GM03348 (cell line): ENCODE measurements at regions not wholly inside any gene's neighbourhood (a gene's known extent, or its start where the extent isn't known, plus 50 kb on each side); places are given as distances from the start of the nearest gene placed in this dataset.
A peak's percentile ranks its signal among the peaks of the same experiment; 100 is the strongest.
"Not testable (repeated sequence)": the region's sequence is repeated elsewhere in the genome, so short reads cannot be mapped to it uniquely, and the experiment has no call there.

Experiments
- DNase-seq: peaks from one replicate; pipeline ENCODE4 v3.0.0; 2012; ENCODE audit warnings: low spot score

DNA sequence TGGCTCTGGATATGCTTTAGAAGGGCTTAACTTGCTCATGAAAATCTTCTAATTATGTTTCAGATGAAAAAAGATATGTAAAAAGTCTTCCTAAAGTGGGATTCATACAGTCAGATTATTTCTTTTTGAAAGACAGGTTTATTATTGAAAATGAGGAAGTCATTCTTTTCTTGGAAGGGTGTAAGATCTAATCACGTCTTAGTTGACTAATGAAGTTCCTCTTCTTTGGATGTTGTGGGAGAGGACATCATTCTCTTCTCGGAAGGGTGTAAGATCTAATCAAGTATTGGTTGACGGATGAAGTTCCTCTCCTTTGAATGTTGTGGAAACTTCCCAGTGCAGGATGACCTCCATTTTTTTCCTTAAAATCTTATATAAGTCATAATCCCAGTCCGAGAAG, 74.9 kb downstream of the ALG10 start:
- DNase-seq, result no peak

DNA sequence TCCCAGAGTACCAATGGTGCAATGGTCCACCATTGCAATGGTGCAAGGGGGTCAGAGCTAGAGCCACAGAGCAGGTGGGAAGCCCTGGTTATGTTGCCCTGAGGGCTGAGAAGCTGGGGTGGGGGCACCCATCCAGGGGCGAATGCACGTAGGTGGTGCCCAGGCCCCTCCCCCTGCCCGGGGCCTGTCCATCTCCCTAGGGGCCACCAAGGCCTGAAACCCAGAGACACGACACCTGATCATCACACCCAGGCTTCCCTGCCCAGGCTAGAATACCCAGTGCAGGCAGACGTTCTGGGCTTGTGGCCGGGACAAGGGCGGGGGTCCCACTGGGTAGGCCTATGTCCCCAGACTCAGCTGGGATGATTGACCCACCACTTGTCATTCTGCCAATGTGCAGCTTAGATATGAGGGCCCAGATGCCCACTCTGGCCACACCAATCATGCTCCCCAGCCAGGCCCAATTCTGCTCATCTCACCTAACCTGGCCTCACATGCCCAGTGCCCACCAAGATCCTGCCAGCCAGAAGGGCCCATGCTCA, 83.2 kb downstream of the ALG10 start:
- DNase-seq, result no peak

DNA sequence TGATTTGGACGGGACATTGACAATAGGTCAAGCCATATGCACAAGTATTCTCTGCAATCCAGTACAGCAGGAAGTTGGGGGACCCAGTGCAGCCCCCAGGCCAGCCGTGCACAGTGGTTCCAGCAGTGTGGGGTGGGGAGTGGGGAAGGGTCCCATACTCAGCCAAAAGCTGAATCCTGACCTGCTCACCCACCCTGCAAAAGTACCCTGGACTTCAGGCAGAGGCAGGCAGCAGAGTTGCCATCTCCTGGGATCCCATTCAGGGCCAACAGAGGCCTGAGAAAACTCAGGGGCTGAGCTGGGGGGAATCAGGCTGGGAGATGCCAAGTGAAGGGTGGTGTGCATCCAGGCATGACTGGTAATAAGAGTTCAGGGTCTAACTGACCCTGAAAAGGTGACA, 83.9 kb downstream of the ALG10 start:
- DNase-seq, result no peak

DNA sequence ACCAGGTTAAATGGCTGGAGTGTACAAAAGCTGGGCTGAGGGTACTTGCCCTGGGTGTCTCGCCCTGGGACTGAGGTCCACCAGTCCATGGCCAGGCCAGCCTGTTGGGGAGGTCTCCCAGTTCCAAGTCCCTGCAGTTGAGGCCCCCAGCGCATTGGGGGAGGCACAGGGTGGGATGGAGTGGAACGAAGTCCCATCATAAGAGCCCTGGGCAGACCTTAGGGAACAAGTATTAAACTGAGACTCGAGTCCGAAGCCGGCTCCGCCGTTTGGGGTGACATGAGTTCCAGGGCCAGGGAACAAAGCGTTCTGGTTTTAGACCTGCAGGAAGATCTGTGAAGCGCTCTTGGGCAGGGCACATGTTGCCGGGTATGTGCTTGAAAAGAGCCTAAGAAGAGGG, 84.7 kb downstream of the ALG10 start:
- DNase-seq, result no peak

DNA sequence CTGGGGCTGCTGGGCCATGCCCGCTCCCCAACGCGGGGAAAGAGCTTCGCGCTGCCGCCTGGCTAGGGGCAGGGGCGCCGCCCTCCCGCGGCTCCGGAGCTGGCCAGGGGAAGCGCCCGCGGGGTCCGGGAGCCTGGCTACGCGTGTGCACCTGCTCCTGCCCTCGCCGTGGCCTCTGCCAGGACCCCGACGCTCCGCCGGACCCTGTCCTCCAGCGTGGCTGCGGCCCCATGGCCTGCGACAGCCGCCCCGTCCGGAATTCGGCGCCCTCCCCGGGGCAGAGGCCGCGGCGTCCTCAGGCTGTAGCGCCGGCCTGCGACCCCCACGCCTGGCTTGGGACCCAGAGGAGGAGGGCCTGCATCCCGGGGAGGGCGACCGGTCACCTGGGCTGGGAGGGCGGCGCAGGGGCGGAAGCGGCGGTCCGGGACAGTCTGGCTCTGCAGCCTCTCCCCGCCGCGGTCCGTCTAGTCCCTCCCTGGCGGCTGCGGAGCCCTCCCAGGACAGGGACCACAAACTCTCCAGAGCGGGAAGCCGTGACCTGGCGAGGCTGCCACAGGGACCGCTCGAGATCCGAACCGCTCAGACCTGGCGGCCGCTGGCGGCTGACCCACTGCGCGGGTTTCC, 85.6 kb downstream of the ALG10 start:
- no peak for DNase-seq

DNA sequence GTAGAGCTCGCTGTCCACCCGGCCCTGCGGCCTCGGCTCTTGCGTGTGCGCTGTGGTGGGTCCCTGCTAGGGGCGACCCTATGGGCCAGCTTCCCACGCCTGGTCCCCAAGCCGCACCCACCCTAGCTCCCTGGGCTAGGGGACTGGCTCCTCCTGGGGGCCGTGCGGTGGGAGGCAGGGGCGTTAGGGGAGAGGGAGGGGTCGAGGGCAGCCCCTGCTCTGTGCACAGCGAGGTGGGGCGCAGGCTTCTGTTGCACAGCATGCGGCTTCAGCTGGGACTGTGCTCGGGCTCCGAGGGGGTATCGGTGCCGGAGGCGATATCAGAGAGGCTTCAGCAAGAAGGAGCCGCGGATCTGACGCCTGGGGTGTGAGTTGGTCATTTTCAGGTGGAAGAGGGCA, 86.1 kb downstream of the ALG10 start:
- no peak for DNase-seq

DNA sequence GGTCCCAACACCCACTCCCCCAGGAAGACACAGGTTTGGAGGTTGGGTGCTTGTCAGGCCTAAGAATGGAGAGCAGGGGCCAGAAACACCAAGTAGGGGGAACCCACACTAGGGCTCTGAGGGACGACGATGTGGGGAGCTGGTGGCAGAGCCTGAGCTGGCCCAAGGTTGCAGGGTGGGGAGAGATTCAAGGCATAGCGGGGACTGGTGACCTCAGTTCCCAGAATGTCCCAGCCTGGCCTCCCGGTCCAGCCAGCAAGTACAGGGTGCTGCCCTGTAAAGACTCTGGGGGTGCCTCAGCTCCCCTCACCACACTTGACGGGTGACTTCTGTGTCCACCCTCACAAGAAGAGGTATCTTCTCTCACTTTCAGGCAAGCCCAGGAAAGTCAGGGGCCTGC, 86.7 kb downstream of the ALG10 start:
- no peak for DNase-seq

DNA sequence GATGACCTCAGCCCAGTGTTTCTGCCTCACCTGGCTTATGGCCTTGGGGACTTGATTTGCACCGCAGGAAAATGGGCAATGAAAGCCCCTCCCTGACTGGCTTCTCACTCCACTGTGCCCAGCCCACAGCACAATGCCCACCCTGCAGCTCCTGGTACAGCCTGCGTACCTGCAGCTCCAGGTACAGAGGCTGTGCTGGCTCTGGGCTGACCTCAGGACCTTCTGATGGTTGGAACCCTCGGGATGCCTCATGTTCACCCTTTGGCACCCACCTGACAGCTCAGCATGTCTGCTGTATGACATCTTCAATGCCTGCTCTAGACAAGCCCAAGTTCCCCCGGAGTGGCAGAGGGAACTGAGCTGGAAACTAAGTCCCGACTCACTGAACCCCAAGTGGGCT, 87.1 kb downstream of the ALG10 start:
- DNase-seq, result no peak

DNA sequence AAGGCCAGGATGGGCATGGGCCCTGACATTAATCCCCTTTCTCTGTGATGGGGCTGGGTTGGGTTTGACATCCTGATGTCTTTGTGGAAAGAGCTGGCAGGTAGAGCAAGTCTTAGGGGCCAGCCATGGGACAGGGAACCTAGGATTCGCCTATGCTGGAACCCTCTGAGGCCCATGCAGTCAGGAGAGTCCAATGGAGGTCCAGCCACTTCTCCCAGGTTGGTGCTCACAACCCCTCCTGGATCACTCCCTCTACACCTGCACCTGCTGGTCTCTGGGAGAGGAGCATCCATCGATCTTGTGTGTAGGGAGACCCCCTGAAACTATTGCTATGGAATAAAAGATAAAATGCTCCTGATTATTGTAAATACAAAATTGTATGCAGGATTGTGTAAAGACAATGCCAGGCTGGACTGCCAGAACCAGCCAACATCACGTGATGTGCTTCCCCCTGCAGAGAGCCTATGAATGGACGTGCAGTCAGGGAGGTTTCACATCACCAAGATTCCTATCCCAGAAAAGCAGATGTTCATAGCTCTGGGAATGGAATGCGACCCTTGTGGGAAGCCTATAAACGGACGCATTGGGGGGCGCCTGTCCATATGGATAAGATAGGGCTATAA, 87.7 kb downstream of the ALG10 start:
- not testable (repeated sequence) for DNase-seq

DNA sequence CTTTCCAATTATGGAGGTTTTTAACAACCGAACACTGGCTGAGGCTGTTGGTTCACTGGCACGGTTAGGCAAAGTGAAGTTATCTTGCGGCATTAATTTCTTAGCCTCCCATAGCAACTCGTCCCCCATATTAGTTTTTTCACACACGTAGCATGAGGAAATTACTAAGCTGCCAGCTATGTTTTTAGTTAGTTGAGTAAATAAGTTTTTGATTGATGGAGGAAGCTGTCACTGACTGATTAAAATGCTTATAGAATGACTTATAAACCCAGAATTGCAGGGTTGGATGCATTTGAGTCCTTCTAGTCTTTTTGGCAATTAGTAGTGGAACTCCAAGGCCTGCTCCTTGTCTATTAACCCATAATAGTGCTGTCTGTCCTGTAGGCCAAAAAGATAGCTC, 97.1 kb downstream of the ALG10 start:
- no peak for DNase-seq

DNA sequence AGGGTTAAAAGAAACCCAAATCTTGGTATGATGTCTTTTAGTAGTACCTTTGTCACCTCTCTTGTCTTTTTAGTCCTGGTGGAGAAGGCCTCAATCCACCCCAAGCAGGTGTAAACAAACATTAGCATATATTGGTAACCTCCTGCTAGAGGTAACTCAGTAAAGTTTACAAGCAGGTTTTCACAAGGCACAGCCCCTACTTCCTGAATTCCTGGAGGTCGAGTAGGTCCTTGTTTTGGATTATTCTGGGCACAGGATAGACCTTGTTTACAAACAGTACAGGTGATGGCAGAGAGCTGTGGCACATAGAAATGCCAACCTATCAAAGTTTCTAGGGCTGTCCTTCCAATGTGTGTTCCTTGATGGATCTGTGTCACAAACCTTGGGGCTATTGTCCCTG, 99.1 kb downstream of the ALG10 start:
- DNase-seq, result no peak

DNA sequence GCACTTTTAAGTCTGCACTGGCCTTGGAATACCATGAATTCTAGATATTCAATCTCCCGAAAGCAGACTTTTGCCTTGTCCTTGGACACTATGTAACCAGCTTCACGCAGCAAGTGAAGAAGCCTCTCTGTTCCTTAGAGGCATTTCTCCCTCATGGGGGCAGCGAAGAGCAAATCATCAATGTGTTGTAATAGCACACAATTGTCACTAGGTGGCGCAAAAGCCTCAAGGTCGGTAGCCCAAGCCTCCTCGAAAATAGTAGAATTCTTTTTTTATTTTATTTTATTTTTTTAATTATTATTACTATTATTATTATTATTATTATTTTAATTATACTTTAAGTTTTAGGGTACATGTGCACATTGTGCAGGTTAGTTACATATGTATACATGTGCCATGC, 100.8 kb downstream of the ALG10 start:
- peak; percentile 70 for DNase-seq

DNA sequence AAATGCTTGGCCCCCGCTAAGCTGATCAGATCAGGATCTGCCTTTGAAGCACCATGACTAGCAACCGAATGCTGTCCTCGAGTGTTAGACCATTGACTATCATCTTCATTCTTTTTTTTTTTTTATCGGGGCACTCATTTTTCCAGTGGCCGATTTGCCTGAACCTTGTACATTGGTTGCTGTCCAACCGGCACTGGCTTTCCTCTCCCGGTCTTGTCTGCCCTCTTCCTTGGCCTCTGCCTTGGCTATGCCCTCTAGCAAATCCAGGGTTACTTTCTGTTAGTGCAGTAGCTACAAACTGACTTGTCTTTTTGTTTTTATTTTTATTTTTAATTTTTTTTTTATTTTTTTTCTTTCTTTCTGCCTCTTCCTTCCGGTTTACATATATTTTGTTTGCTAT, 102.3 kb downstream of the ALG10 start:
- no peak for DNase-seq

DNA sequence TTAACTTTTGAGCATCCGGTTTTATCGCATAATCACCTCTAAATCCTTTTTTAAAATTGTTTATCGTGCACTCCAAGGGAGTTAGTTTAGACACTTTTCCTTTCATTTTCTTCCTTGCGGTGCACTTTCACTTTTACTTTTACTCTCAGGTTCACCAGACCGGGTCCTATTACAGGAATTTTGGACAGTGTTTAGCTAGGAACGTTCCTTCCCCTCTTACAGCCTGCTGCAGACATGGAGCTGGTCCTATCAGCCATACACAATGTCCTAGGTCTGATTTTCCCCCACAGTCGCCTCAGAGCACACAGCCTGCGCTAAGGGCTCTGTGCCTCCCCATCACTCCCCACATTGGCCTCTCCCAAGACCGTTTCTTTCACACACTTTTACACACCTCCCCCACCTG, 103.9 kb downstream of the ALG10 start:
- no peak for DNase-seq

DNA sequence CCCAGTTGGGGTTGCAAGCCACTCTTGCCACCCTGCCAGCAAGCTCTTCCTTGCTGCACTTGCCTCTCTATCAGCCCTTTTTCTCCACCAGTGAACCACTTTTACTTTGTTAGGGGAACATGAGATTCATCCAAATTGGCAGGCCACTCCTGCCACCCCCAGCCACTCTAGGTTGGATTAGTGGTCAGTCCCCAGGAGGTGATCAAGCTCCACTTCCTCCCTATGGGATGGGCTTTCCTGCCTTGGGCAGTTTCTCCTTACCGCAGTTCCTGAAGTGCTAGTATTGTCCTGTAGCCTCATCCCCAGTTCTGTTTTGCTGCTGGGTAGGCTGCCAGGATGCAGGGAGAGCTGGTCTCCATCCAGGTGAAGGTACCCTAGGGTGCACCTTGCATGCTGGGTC, 104.5 kb downstream of the ALG10 start:
- no peak for DNase-seq

DNA sequence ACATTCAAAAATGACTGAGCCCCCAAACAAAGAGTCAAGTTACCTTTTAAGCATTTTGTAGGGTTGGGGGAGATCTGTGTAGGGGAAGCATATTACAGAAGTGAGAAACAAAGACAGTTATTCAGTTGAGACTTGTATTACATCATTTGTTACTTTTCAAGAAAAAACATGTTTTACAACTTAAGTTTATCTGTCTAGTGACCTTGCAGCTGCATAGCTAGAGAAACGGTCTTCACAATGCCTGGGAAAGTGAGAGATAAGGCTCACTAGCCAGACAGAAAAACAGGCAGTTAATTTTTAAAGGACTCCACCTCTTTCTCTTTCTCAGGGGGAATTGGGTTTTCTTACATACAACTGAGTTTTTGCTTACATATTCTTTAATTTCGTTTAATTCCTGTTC, 105.1 kb downstream of the ALG10 start:
- not testable (repeated sequence) for DNase-seq

DNA sequence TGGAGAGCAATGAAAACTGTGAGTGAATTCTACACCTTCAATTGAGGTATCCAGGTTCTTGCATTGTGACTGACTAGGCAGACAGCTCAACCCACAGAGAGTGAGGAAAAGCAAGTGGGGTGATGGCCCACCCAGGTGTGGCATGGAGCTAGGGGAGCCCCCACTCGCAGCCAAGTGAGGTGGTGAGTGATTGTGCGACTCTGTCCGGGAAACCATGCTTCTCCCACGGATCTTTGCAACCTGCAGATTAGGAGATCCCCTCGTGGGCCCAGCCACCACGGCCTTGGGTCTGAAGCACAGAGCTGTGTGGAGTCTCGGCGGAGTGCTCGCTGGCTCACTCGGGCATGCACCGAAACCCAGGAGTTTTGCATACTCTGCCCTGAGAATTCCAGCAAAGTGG, 120.1 kb downstream of the ALG10 start:
- no peak for DNase-seq

DNA sequence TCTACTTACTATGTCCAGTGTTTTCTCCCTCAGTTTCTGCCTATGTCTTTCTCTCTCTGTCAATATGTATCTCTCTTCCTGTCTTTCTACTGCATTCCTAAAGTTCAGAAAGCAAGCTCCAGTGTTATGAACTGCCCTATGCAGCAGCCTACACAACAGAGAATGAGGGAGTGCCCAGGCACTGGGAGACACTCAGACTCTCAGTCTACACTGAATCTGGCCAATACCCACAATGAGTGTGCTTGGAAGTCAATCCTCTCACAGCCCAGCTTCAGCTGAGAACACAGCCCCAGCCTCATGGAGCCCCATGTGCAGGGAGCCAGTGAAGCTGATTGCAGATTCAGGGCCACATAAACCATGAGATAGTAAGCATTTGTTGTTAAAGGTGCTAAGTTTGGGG, 128.7 kb downstream of the ALG10 start:
- DNase-seq, result no peak

DNA sequence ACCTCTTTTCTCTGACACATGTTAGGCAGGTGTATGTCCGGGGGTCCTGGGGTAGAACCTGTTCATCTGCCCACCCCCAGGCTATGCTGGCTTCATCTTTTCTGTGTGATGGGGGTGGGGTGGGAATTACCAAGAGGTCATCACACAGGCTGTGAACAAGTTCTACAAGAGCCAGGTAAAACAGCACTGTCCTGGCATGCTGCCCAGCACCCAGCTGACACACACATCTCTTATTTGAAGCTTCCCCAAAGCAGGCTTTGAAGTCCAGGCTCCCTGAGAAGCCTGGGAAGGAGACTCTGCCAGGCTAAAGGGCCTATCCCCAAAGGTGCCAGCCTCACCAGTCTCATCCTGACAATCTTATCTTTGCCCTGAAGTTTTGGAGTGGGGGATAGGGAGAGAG, 141.1 kb downstream of the ALG10 start:
- no peak for DNase-seq

DNA sequence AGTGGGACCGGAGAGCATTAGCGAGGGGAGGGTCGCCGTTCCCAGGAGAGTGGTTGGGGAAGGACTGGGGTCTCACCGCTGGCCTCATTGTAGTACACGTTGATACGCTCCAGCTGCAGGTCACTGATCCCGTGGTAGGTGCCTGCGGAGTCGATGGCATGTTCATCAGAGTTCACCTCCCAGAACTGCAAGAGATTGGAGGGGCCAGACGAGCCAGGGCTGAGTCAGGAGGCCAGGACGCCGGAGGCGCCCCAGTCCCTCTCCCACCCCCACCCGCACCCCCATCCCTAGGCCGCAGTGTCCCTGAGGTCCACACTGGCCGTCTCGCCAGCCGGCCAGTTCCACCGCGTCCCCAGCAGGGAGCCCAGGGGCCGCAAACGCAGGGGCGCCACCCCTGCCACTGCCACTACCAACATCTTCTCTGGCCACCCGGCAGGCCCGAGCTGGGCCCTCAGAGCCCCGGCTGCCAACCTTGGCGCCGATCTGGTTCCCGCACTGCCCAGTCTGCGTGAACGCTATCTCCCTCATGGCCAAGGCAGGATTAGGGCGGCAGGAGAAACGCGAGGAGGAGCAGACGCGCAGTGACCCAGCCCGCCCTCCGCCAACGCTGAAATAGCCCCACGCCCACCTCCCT, 144.2 kb downstream of the ALG10 start:
- no peak for DNase-seq

DNA sequence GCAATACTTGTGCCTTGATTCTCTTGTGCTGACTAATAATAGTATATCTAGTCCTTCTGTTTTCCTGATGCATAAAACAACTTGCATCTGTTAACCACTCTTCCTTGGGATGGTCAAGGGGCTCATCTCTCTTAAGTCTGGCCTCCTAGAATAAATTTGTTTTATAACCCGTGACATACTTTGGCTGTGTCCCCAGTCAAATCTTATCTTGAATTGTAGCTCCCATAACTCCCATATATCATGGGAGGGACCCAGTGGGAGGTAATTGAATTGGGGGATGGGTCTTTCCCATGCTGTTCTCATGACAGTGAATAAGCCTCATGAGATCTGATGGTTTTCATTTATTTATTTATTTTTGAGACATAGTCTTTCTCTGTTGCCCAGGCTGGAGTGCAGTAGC, 146.2 kb downstream of the ALG10 start:
- not testable (repeated sequence) for DNase-seq

DNA sequence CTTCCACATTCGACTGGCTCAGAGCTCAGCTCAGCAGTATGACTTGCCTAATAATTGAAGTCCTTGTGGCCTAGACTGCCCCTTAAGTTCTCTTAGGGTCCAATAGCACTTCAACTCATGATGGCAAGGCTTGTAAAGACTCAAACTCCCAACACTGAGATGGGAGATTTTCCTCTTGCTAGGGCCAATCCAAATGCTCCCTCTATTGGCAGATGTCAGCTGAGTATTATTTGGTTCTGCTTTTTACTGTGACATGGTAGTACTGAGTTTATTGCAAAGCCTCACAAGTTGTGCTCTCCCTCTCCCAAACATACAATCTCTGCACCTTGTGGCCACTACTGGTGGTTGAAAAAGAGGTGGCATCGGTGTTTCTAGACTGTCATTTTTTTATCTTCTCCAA, 164.2 kb downstream of the ALG10 start:
- no peak for DNase-seq

DNA sequence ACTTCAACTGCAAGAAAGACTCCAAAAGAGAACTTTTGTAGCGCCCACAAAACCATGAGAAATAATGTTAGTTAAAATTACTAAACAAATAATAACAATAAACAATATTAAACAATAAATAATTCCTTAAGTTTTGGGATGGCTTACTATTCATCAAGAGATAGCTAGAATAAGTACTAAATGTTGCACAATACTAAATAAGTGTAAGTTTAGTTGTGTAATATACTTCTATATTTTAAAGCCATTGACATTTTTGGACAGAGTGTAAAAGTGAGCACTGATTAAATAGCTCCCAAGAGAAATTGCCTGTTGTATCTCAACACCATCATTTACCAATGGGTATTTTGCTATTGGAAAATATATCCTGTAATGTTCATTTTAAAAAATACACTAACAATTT, 166.7 kb downstream of the ALG10 start:
- DNase-seq, result no peak

DNA sequence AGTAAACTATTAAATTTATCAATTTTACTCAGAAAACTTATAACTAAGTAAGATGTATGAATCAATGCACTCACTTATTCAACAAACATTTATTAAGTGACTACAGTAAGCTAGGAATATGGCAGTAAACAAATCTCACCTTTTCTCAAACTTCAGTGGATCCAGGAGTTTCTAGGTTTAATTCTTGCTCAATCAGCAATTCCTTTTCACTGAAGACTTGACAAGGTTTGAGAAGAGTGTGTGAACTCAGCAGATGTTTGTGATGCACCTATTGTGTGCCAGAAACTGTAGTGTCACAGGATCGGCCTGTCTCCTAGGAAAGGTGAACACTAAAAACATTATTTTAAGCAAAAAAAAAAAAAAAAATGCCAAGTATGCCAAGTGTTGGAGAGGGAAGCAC, 167.8 kb downstream of the ALG10 start:
- DNase-seq, result no peak
